ENCODE measurements at regions not wholly inside any gene's neighbourhood (a gene's known extent, or its start where the extent isn't known, plus 50 kb on each side); places are given as distances from the start of the nearest gene placed in this dataset.

- Histone ChIP-seq H3K9ac (ENCODE audit: low read length) (no peak overlapping the region), H3K79me2 (ENCODE audit: low read length) (no peaks in the 10 kb centered on the region), H2AFZ (ENCODE audit: low read depth, low read length) (no peak overlapping the region), H3K4me2 (ENCODE audit: low read length) (no peak overlapping the region), H3K4me3 (ENCODE audit: low read length) (no peak overlapping the region), H3K4me1 (ENCODE audit: low read length) (no peaks in the 10 kb centered on the region), H3K36me3 (replicated peaks; ENCODE audit: low read depth, low read length) (no peaks in the 10 kb centered on the region), H3K9me3 (ENCODE audit: insufficient read depth, low read length) (no peaks in the 10 kb centered on the region), H3K27me3 (ENCODE audit: low read depth, low read length) (0 out of 2 replicates have a peak, but pooled peaks cover 8% of the 10 kb centered on the region), H3K27ac (ENCODE audit: low read length) (no peak overlapping the region), H4K20me1 (ENCODE audit: insufficient read depth, low read length) (no peaks in the 10 kb centered on the region)
- TF ChIP-seq CTCF (IDR thresholded peaks at IDR 0.05; ENCODE audit: low read depth, low read length) (no peak), EZH2phosphoT487 (IDR thresholded peaks at IDR 0.05; ENCODE audit: low read depth) (no peak)
These were observed 191.5 kb upstream of the ASIC2 start for GRCh38 chr17:33484559-33484958.

DNA sequence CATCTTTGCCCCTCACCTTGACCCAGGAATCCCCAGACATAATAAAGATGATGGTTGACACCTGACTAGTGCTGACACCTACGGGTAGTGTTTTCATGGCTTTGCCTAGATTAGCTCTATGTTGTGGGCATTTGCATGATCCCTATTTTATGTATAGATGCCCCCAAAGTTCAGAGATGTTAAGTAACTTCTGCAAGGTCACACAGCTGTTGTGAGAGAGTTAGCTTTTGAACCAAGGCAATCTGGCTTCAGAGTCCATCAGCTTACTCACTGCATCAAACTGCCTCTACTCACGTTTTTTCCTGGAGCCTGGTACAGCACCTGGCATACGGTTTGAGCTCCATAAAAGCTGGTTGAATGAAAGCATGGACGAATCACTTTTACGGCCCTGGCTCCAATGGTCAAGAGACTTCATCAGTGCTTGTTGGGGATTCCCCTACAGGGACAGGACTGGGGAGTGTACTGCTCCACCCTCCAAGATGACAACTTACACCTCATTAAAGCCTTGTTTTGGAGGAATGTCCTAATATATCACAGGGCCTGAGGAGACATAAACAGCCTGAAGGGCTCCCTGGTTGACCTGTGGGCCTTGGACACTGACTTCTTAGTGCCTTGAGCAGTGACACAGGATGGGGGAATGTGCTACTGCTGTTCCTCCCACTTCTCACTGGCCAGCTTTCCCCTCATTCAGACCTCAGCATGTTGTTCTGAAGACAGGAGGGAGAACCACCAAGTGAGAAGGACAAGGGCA is 193.2 kb upstream of the ASIC2 start:
- H3K36me3 ChIP-seq (replicated peaks; ENCODE audit: low read depth, low read length): no peaks in the 10 kb centered on the region
- H4K20me1 ChIP-seq (ENCODE audit: insufficient read depth, low read length): no peaks in the 10 kb centered on the region
- TF ChIP-seq EZH2phosphoT487 (IDR thresholded peaks at IDR 0.05; ENCODE audit: low read depth): no peak
- TF ChIP-seq CTCF (IDR thresholded peaks at IDR 0.05; ENCODE audit: low read depth, low read length): no peak
- no peak overlapping the region for H3K4me2 ChIP-seq (ENCODE audit: low read length)
- no peak overlapping the region for H2AFZ ChIP-seq (ENCODE audit: low read depth, low read length)
- H3K4me1 ChIP-seq (ENCODE audit: low read length): no peaks in the 10 kb centered on the region
- H3K9ac ChIP-seq (ENCODE audit: low read length): no peak overlapping the region
- no peak overlapping the region for H3K27ac ChIP-seq (ENCODE audit: low read length)
- H3K27me3 ChIP-seq (ENCODE audit: low read depth, low read length): 0 out of 2 replicates have a peak, but pooled peaks cover 3% of the 10 kb centered on the region
- no peak overlapping the region for H3K4me3 ChIP-seq (ENCODE audit: low read length)
- no peaks in the 10 kb centered on the region for H3K79me2 ChIP-seq (ENCODE audit: low read length)
- H3K9me3 ChIP-seq (ENCODE audit: insufficient read depth, low read length): no peaks in the 10 kb centered on the region

GRCh38 chr17:33487187-33487879 is 194.2 kb upstream of the ASIC2 start:
- H3K4me1 ChIP-seq (ENCODE audit: low read length): no peaks in the 10 kb centered on the region
- H3K36me3 ChIP-seq (replicated peaks; ENCODE audit: low read depth, low read length): no peaks in the 10 kb centered on the region
- no peaks in the 10 kb centered on the region for H4K20me1 ChIP-seq (ENCODE audit: insufficient read depth, low read length)
- no peak for TF ChIP-seq EZH2phosphoT487 (IDR thresholded peaks at IDR 0.05; ENCODE audit: low read depth)
- TF ChIP-seq CTCF (IDR thresholded peaks at IDR 0.05; ENCODE audit: low read depth, low read length): no peak
- H3K79me2 ChIP-seq (ENCODE audit: low read length): no peaks in the 10 kb centered on the region
- H2AFZ ChIP-seq (ENCODE audit: low read depth, low read length): no peak overlapping the region
- H3K27ac ChIP-seq (ENCODE audit: low read length): no peak overlapping the region
- H3K9me3 ChIP-seq (ENCODE audit: insufficient read depth, low read length): no peaks in the 10 kb centered on the region
- no peak overlapping the region for H3K4me2 ChIP-seq (ENCODE audit: low read length)
- 0 out of 2 replicates have a peak, but pooled peaks cover 6% of the 10 kb centered on the region for H3K27me3 ChIP-seq (ENCODE audit: low read depth, low read length)
- H3K4me3 ChIP-seq (ENCODE audit: low read length): no peak overlapping the region
- H3K9ac ChIP-seq (ENCODE audit: low read length): no peak overlapping the region

DNA sequence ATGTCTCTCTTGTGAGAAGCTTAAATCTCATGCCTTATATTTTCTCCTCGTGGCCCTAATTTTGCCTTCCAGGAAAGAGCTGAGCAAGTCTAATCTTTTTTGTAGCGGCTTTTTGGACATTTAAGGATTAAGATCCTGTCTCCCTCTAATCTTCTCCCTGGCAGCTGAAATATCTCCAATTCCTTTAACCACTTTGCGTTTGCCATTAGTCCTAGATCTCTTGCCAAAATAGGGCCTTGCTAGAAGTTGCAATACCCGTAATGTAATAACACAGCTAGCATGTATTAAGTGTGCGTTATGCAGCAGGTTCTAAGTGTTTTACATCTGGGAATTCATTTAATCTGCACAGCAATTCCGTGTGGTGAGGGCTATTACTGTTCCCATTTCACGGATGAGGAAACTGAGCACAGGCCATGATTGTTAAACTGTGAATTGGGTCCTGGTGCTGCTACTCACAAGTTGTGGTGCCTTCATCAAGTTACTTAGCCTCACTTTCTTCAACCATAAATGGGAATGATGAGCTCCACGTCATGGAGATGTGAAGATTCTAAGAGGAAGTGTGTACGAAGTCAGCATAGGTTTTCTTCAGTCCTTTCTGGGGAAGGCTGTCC is 198.9 kb upstream of the ASIC2 start:
- no peak overlapping the region for H2AFZ ChIP-seq (ENCODE audit: low read depth, low read length)
- H3K9ac ChIP-seq (ENCODE audit: low read length): no peak overlapping the region
- peaks cover 14% of the 10 kb centered on the region; the same call in 1 of the 2 replicates for H3K27me3 ChIP-seq (ENCODE audit: low read depth, low read length)
- H4K20me1 ChIP-seq (ENCODE audit: insufficient read depth, low read length): no peaks in the 10 kb centered on the region
- no peaks in the 10 kb centered on the region for H3K9me3 ChIP-seq (ENCODE audit: insufficient read depth, low read length)
- no peaks in the 10 kb centered on the region for H3K36me3 ChIP-seq (replicated peaks; ENCODE audit: low read depth, low read length)
- TF ChIP-seq CTCF (IDR thresholded peaks at IDR 0.05; ENCODE audit: low read depth, low read length) (no peak), EZH2phosphoT487 (IDR thresholded peaks at IDR 0.05; ENCODE audit: low read depth) (no peak)
- H3K4me1 ChIP-seq (ENCODE audit: low read length): no peaks in the 10 kb centered on the region
- no peak overlapping the region for H3K27ac ChIP-seq (ENCODE audit: low read length)
- no peaks in the 10 kb centered on the region for H3K79me2 ChIP-seq (ENCODE audit: low read length)
- H3K4me2 ChIP-seq (ENCODE audit: low read length): no peak overlapping the region
- H3K4me3 ChIP-seq (ENCODE audit: low read length): no peak overlapping the region

Data from OCI-LY3 (cell line).